Peyer's patch (tissue), 4 donors: ENCODE measurements at regions not wholly inside any gene's neighbourhood (a gene's known extent, or its start where the extent isn't known, plus 50 kb on each side); places are given as distances from the start of the nearest gene placed in this dataset.

Experiments
- DNase-seq, 3 donors: peaks; one replicate each; pipeline ENCODE4 v3.0.0-alpha.2; 2017 to 2019
- H3K27ac ChIP-seq, 4 donors: fragments of 200-600 bp; sonication (generic); one replicate each; pipeline ENCODE4 v1.5.1; 2016 to 2019
- H3K27me3 ChIP-seq, 2 donors: fragments of 200-600 bp; sonication (generic); one replicate each; pipeline ENCODE4 v1.5.1; 2019
- H3K36me3 ChIP-seq, 3 donors: fragments of 200-600 bp; sonication (generic); one replicate each; pipeline ENCODE4 v1.5.1; 2016 to 2019
- H3K4me1 ChIP-seq, 4 donors: fragments of 200-600 bp; sonication (generic); one replicate each; pipeline ENCODE4 v1.5.1; 2016 to 2019
- H3K4me3 ChIP-seq, 4 donors: fragments of 200-600 bp; sonication (generic); 1 replicate in 3 of 4; 2 replicates in 1 of 4; pipeline ENCODE4 v1.5.1; 2016 to 2019; ENCODE audit warnings: mild to moderate bottlenecking in 1 of 4
- H3K9me3 ChIP-seq, 4 donors: fragments of 200-600 bp; sonication (generic); one replicate each; pipeline ENCODE4 v1.5.1; 2016 to 2019; ENCODE audit warnings: mild to moderate bottlenecking in 1 of 4
- CTCF ChIP-seq, 6 experiments: fragments of 450-650 bp in 4 of 6; fragments of 200-600 bp in 2 of 6; sonication (generic) in 1 of 6; IDR thresholded peaks; one replicate each; pipeline ENCODE4 v1.5.1; 2017 to 2019; ENCODE audit warnings: antibody characterized with exemption in 6 of 6, mild to moderate bottlenecking in 3 of 6, moderate library complexity in 1 of 6
- POLR2A ChIP-seq, 2 donors: fragments of 450-650 bp; IDR thresholded peaks; one replicate each; pipeline ENCODE4 v1.5.1; 2017; ENCODE audit warnings: antibody characterized with exemption in 2 of 2, mild to moderate bottlenecking in 2 of 2, moderate library complexity in 2 of 2

GRCh38 chr1:24258735-24259424, 60.3 kb upstream of the GRHL3 start:
- Histone ChIP-seq H3K27me3 (no peaks in the 10 kb centered on the region), H3K4me1 (no peaks in the 10 kb centered on the region), H3K9me3 (no peaks in the 10 kb centered on the region), H3K27ac (no peak overlapping the region), H3K36me3 (no peaks in the 10 kb centered on the region), H3K4me3 (no peak overlapping the region)
- no peak for TF ChIP-seq POLR2A (IDR thresholded peaks at IDR 0.05)
- TF ChIP-seq CTCF (IDR thresholded peaks at IDR 0.05): no peak
- DNase-seq: no peak

GRCh38 chr1:24257373-24257772, 61.8 kb upstream of the GRHL3 start:
- TF ChIP-seq CTCF (IDR thresholded peaks at IDR 0.05) (no peak), POLR2A (IDR thresholded peaks at IDR 0.05) (no peak)
- Histone ChIP-seq H3K4me1 (no peaks in the 10 kb centered on the region), H3K9me3 (no peaks in the 10 kb centered on the region), H3K4me3 (no peak overlapping the region), H3K27ac (no peak overlapping the region), H3K27me3 (no peaks in the 10 kb centered on the region), H3K36me3 (no peaks in the 10 kb centered on the region)
- DNase-seq: no peak

- no peak for DNase-seq
- H3K4me1 ChIP-seq: no peaks in the 10 kb centered on the region
- H3K27ac ChIP-seq: no peak overlapping the region
- TF ChIP-seq CTCF (IDR thresholded peaks at IDR 0.05) (no peak), POLR2A (IDR thresholded peaks at IDR 0.05) (no peak)
- no peak overlapping the region for H3K4me3 ChIP-seq
- H3K9me3 ChIP-seq: no peaks in the 10 kb centered on the region
- no peaks in the 10 kb centered on the region for H3K36me3 ChIP-seq
- H3K27me3 ChIP-seq: no peaks in the 10 kb centered on the region
These were observed 62.5 kb upstream of the GRHL3 start for GRCh38 chr1:24256687-24257086.

GRCh38 chr1:24255226-24255625, 63.9 kb upstream of the GRHL3 start:
- TF ChIP-seq CTCF (IDR thresholded peaks at IDR 0.05) (no peak), POLR2A (IDR thresholded peaks at IDR 0.05) (no peak)
- H3K27me3 ChIP-seq: no peaks in the 10 kb centered on the region
- H3K4me1 ChIP-seq: no peaks in the 10 kb centered on the region
- H3K27ac ChIP-seq: no peak overlapping the region
- no peaks in the 10 kb centered on the region for H3K9me3 ChIP-seq
- DNase-seq: no peak
- H3K4me3 ChIP-seq: no peak overlapping the region
- H3K36me3 ChIP-seq: no peaks in the 10 kb centered on the region

GRCh38 chr1:24254783-24255182, 64.4 kb upstream of the GRHL3 start:
- Histone ChIP-seq H3K27ac (no peak overlapping the region), H3K4me3 (no peak overlapping the region), H3K36me3 (no peaks in the 10 kb centered on the region), H3K27me3 (no peaks in the 10 kb centered on the region), H3K4me1 (no peaks in the 10 kb centered on the region), H3K9me3 (no peaks in the 10 kb centered on the region)
- TF ChIP-seq CTCF (IDR thresholded peaks at IDR 0.05): no peak
- no peak for DNase-seq

- no peak for DNase-seq
- H3K9me3 ChIP-seq: no peaks in the 10 kb centered on the region
- H3K4me3 ChIP-seq: no peak overlapping the region
- H3K27ac ChIP-seq: no peak overlapping the region
- H3K36me3 ChIP-seq: no peaks in the 10 kb centered on the region
- no peaks in the 10 kb centered on the region for H3K27me3 ChIP-seq
- no peaks in the 10 kb centered on the region for H3K4me1 ChIP-seq
- TF ChIP-seq POLR2A (IDR thresholded peaks at IDR 0.05): no peak
- no peak for TF ChIP-seq CTCF (IDR thresholded peaks at IDR 0.05)
These were observed 65.6 kb upstream of the GRHL3 start for GRCh38 chr1:24253571-24253970.
